Calu3 (cell line): ENCODE measurements at regions not wholly inside any gene's neighbourhood (a gene's known extent, or its start where the extent isn't known, plus 50 kb on each side); places are given as distances from the start of the nearest gene placed in this dataset.

ENCODE experiments used
- BruUV-seq: library from RNA; stranded (reverse); fragments of 400-500 nt; replicated peaks from 2 replicates; lab custom pipeline; 2021; lab: Mats Ljungman, UMichigan
- CTCF ChIA-PET: fragments of 300-600 bp; sonication (Branson Sonifier 250); formaldehyde crosslinking; loops from one replicate; lab custom pipeline; 2022; ENCODE audit warnings: antibody characterized with exemption; lab: Charles Lee
- DNase-seq: peaks from one replicate; pipeline ENCODE4 v3.0.0; 2022
- H3K27ac Mint-ChIP-seq: one replicate; pipeline ENCODE4 v1.8.0; 2022; ENCODE audit warnings: mixed read lengths; ENCODE audit not compliant: unreplicated experiment
- H3K27me3 Mint-ChIP-seq: one replicate; pipeline ENCODE4 v1.8.0; 2022; ENCODE audit warnings: mixed read lengths; ENCODE audit not compliant: unreplicated experiment
- H3K36me3 Mint-ChIP-seq: one replicate; pipeline ENCODE4 v1.8.0; 2022; ENCODE audit warnings: mild to moderate bottlenecking, moderate library complexity, mixed read lengths; ENCODE audit not compliant: insufficient read depth, unreplicated experiment
- H3K4me1 Mint-ChIP-seq: one replicate; pipeline ENCODE4 v1.8.0; 2022; ENCODE audit warnings: mild to moderate bottlenecking, low read depth, mixed read lengths; ENCODE audit not compliant: unreplicated experiment
- H3K4me3 Mint-ChIP-seq: one replicate; pipeline ENCODE4 v1.8.0; 2022; ENCODE audit warnings: mild to moderate bottlenecking, low read depth, moderate library complexity, mixed read lengths; ENCODE audit not compliant: unreplicated experiment
- H3K9me3 Mint-ChIP-seq: one replicate; pipeline ENCODE4 v1.8.0; 2022; ENCODE audit warnings: low read depth, mixed read lengths; ENCODE audit not compliant: unreplicated experiment
- CTCF ChIP-seq: fragments of 200-600 bp; IDR thresholded peaks from one replicate; pipeline ENCODE4 v1.8.0; 2022; ENCODE audit warnings: antibody characterized with exemption; ENCODE audit not compliant: unreplicated experiment
- intact Hi-C: fragments of 100-400 bp; cut with micrococcal nuclease; formaldehyde crosslinking; loops from one replicate; pipeline ENCODE4 v1.10.0; 2022; ENCODE audit not compliant: unreplicated experiment

DNA sequence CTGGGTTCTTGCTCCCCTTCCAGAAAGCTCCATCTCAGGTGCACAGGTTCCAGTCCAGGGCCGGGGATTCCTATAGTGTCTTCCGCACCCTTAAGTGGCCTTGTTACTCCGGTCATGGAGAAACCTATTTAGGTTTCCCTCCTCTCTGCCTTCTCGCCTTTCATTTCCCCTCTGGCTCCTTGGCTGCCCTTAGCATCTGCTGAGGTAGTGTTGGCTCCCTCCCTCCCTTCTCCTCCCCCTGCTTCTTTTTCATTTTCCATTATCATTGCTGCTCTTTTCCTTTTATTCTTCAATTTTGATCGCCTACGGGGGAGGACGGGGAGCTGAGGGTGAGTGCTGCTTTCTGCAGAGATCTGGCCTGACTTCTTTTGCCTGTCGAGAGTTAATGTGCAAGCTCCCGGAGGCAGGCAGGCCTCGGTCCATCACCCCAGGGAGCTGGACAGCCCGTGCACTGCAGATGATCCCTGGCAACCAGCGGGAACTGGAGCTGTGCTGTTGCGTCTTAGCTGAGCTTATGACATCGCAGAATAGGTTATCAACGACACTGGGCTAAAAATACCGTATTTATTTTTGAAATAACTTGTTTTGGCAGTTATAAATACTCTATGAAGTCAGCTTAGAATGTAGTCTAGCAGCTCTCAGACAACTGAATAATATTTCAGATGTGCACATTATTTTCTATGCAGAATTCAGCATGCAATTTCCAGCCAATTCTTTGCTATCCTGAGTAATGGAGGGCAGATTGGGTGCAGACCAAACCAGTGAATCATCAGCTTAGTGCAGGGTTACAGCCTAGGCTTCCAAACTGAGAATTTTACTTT is 141.9 kb downstream of the SLC4A3 start:
- CTCF ChIA-PET: no interaction called here
- no TSS peak for BruUV-seq
- DNase-seq: no peak

DNA sequence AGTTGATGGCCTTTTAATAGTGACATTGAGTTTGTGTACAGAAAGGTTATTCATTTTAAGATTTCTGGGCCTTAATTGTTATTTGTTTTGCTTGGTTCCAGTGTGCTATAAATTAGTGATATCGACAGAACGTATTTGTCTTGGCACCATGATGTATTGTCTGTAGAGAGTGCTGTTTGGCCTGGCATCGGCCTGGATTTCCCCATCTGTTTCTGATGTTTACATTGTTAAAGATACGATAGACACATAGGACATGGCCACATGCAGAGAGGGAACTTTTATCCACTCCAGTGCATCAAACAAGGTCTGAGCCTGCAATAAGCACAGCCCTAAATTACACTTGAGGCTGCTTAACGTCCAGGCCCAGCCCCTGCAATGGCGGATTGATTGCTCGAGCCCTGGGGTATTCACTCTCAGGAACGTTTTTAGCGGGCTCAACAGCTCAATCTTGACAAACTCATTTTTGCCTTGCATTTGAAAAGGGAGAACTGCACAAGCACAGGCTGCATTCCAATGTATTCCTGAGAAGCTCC is 144.7 kb downstream of the SLC4A3 start:
- no peak for DNase-seq
- Mint-ChIP-seq H3K27ac (no peak overlapping the region), H3K9me3 (peaks cover 5% of the 10 kb centered on the region), H3K4me1 (no peaks in the 10 kb centered on the region), H3K27me3 (no peaks in the 10 kb centered on the region), H3K4me3 (no peak overlapping the region), H3K36me3 (no peaks in the 10 kb centered on the region)
- no TSS peak for BruUV-seq
- TF ChIP-seq CTCF: no peak
- CTCF ChIA-PET: no interaction called here
- intact Hi-C loops: no loop called here

More for the DNA sequence above, 141.9 kb downstream of the SLC4A3 start:
- TF ChIP-seq CTCF: no peak
- Mint-ChIP-seq H3K4me1 (no peaks in the 10 kb centered on the region), H3K4me3 (no peak overlapping the region), H3K27ac (no peak overlapping the region), H3K9me3 (peaks cover 10% of the 10 kb centered on the region), H3K36me3 (no peaks in the 10 kb centered on the region), H3K27me3 (no peaks in the 10 kb centered on the region)
- intact Hi-C loops: no loop called here

- no peaks in the 10 kb centered on the region for H3K4me1 Mint-ChIP-seq
- no peak overlapping the region for H3K27ac Mint-ChIP-seq
- H3K4me3 Mint-ChIP-seq: no peak overlapping the region
- no peak for DNase-seq
- no peaks in the 10 kb centered on the region for H3K36me3 Mint-ChIP-seq
- intact Hi-C loops: no loop called here
- no peak for TF ChIP-seq CTCF
- H3K27me3 Mint-ChIP-seq: peaks cover 4% of the 10 kb centered on the region
- CTCF ChIA-PET: no interaction called here
- peaks cover 5% of the 10 kb centered on the region for H3K9me3 Mint-ChIP-seq
- BruUV-seq: no TSS peak
Measured at GRCh38 chr2:219772697-219773096, 145.3 kb downstream of the SLC4A3 start.

DNA sequence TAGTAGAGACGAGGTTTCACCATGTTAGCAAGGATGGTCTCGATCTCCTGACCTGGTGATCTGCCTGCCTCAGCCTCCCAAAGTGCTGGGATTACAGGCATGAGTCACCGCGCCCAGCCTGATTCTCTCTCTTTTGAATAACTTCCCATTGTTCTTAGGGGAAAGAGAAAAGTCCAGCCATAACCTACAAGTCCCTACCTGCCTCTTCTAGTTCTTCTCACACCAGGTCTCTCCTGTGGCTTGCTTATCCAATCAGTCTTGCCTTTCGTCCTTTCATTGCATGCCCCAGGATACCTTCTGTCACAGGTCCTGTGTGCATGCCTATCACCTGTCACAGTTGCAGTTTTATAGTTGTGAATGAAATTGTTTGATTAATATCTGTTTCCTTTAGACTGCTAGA is 148.1 kb downstream of the SLC4A3 start:
- intact Hi-C loops: no loop called here
- H3K9me3 Mint-ChIP-seq: no peaks in the 10 kb centered on the region
- no peak for DNase-seq
- H3K27me3 Mint-ChIP-seq: peaks cover 13% of the 10 kb centered on the region
- no peaks in the 10 kb centered on the region for H3K4me1 Mint-ChIP-seq
- H3K36me3 Mint-ChIP-seq: no peaks in the 10 kb centered on the region
- no peak for TF ChIP-seq CTCF
- CTCF ChIA-PET: no interaction called here
- no peak overlapping the region for H3K27ac Mint-ChIP-seq
- H3K4me3 Mint-ChIP-seq: no peak overlapping the region
- no TSS peak for BruUV-seq
